GM18498 (cell line): ENCODE measurements at regions not wholly inside any gene's neighbourhood (a gene's known extent, or its start where the extent isn't known, plus 50 kb on each side); places are given as distances from the start of the nearest gene placed in this dataset.

Experiments used
- ATAC-seq: cut with Tn5 transposase; IDR thresholded peaks from one replicate; pipeline ENCODE4 v1.9.1; 2021; ENCODE audit warnings: mild to moderate bottlenecking, moderate library complexity; ENCODE audit not compliant: unreplicated experiment

GRCh38 chr13:37944081-37944868 is 74.7 kb upstream of the TRPC4 start:
- ATAC-seq, result no peak

- ATAC-seq, result no peak
Measured at GRCh38 chr13:37942929-37943328, 73.4 kb upstream of the TRPC4 start.

- ATAC-seq, result no peak
Measured at GRCh38 chr13:37934339-37935191, 65.0 kb upstream of the TRPC4 start.

GRCh38 chr13:37929308-37929707 is 59.7 kb upstream of the TRPC4 start:
- no peak for ATAC-seq

GRCh38 chr13:37927561-37927960 is 58.0 kb upstream of the TRPC4 start:
- no peak for ATAC-seq

GRCh38 chr13:37925878-37926473 is 56.4 kb upstream of the TRPC4 start:
- no peak for ATAC-seq

- no peak for ATAC-seq
Measured at GRCh38 chr13:37923236-37923635, 53.7 kb upstream of the TRPC4 start.

GRCh38 chr13:37919329-37919880 is 49.8 kb upstream of the TRPC4 start:
- ATAC-seq, result no peak
